ENCODE measurements at regions not wholly inside any gene's neighbourhood (a gene's known extent, or its start where the extent isn't known, plus 50 kb on each side); places are given as distances from the start of the nearest gene placed in this dataset.
"Not testable (repeated sequence)": the region's sequence is repeated elsewhere in the genome, so short reads cannot be mapped to it uniquely, and the experiment has no call there.

GRCh38 chr2:103179798-103180197 is 418.0 kb downstream of the TMEM182 start:
- Mint-ChIP-seq H3K4me3 (no peak overlapping the region), H3K9me3 (no peaks in the 10 kb centered on the region), H3K27ac (no peak overlapping the region), H3K27me3 (ENCODE audit: insufficient read depth) (peaks cover 3% of the 10 kb centered on the region), H3K36me3 (ENCODE audit: low read depth) (no peaks in the 10 kb centered on the region), H3K4me1 (ENCODE audit: low read depth) (no peaks in the 10 kb centered on the region)
- no peak for DNase-seq (ENCODE audit: low spot score)
- intact Hi-C loops (cut with micrococcal nuclease), result no loop called here

DNA sequence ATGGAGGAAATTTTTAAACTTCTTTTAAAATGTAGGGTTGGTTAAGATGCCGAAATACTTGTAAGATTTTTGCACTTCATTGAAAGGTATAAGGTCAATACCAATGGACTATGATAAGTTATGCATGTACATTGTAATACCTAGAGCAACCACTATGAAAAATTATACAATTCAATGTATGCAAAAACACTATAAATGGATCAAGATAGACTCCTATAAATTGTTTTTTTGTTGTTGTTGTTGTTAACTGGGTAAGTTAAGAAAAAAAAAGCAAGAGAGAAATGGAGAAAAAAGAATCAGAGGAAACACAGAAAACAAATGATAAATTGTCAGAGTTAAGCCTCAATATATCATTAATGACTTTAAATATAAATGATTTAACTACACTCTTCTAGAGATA is 421.2 kb downstream of the TMEM182 start:
- no peaks in the 10 kb centered on the region for H3K36me3 Mint-ChIP-seq (ENCODE audit: low read depth)
- no peak overlapping the region for H3K27ac Mint-ChIP-seq
- DNase-seq (ENCODE audit: low spot score), result no peak
- intact Hi-C loops (cut with micrococcal nuclease), result no loop called here
- no peaks in the 10 kb centered on the region for H3K9me3 Mint-ChIP-seq
- H3K27me3 Mint-ChIP-seq (ENCODE audit: insufficient read depth), result no peaks in the 10 kb centered on the region
- no peak overlapping the region for H3K4me3 Mint-ChIP-seq
- H3K4me1 Mint-ChIP-seq (ENCODE audit: low read depth), result no peaks in the 10 kb centered on the region

DNA sequence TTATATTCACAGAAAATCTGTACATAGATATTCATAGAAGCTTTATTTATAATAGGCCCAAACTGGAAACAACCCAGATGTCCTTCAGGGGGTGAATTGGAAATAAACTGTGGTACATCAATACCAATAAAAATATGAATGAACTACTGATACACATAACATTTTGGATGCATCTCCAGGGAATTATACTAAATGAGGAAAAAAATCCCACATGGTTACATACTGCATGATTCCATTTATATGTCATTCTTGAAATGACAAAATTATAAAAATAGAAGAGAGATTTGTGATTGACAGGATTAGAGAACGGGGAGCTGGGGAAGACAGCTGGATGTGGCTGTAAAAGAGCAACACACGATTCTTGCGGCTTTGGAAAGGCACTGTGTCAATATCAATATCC is 435.0 kb downstream of the TMEM182 start:
- Mint-ChIP-seq H3K9me3 (no peaks in the 10 kb centered on the region), H3K36me3 (ENCODE audit: low read depth) (no peaks in the 10 kb centered on the region), H3K4me3 (no peak overlapping the region), H3K4me1 (ENCODE audit: low read depth) (no peaks in the 10 kb centered on the region), H3K27ac (no peak overlapping the region), H3K27me3 (ENCODE audit: insufficient read depth) (no peaks in the 10 kb centered on the region)
- DNase-seq (ENCODE audit: low spot score), result no peak
- intact Hi-C loops (cut with micrococcal nuclease), result no loop called here

- H3K36me3 Mint-ChIP-seq (ENCODE audit: low read depth); H3K4me3 Mint-ChIP-seq; H3K9me3 Mint-ChIP-seq; H3K4me1 Mint-ChIP-seq (ENCODE audit: low read depth); H3K27ac Mint-ChIP-seq; H3K27me3 Mint-ChIP-seq (ENCODE audit: insufficient read depth); DNase-seq (ENCODE audit: low spot score); intact Hi-C loops (cut with micrococcal nuclease): not testable (repeated sequence)
Measured at GRCh38 chr2:103200774-103201173, 438.9 kb downstream of the TMEM182 start.

DNA sequence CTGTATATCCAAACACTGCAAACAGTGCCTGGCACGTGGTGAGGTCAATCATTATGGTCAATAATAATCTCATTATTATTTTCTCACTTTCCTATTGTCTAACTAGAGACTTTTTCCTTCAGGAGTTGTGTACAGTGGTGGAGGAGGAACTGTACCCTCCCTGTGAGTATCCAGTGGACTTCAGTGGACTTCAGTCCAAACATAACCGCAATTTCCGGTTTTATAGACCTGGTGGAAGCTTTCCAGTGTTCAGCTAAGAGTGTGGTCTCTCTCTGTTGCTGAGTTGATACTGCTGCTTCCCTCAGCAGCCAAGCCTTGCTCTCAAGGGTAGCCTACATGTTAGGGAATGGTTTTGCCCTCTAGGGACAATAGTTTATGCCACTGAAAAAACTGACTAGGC is 447.1 kb downstream of the TMEM182 start:
- Mint-ChIP-seq H3K9me3 (no peaks in the 10 kb centered on the region), H3K4me1 (ENCODE audit: low read depth) (no peaks in the 10 kb centered on the region), H3K36me3 (ENCODE audit: low read depth) (no peaks in the 10 kb centered on the region), H3K4me3 (no peak overlapping the region), H3K27ac (no peak overlapping the region), H3K27me3 (ENCODE audit: insufficient read depth) (no peaks in the 10 kb centered on the region)
- no peak for DNase-seq (ENCODE audit: low spot score)
- intact Hi-C loops (cut with micrococcal nuclease), result no loop called here

- H3K9me3 Mint-ChIP-seq, result no peaks in the 10 kb centered on the region
- H3K27ac Mint-ChIP-seq, result no peak overlapping the region
- no peak overlapping the region for H3K4me3 Mint-ChIP-seq
- no peaks in the 10 kb centered on the region for H3K36me3 Mint-ChIP-seq (ENCODE audit: low read depth)
- H3K27me3 Mint-ChIP-seq (ENCODE audit: insufficient read depth), result no peaks in the 10 kb centered on the region
- H3K4me1 Mint-ChIP-seq (ENCODE audit: low read depth), result no peaks in the 10 kb centered on the region
- DNase-seq (ENCODE audit: low spot score), result no peak
- intact Hi-C loops (cut with micrococcal nuclease), result no loop called here
Measured at GRCh38 chr2:103213028-103213542, 451.3 kb downstream of the TMEM182 start.

DNA sequence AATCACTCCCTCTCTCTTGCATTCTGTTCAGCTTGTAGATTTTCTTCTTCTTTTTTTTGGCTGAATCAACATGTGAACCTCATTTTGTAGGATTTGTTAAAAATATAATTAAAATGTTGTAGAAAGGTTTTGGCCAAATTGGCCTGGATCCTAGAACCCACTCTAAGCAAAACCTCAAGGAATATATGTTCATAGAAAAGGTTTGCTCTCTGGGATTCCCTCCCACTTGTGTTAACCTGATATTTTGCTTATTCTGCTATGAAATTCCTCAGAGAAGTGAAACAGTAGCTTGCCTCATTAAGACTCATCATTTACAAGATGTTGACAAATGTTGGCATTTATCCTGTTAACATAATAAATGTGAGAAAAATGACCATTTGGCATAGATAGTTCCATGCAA is 456.7 kb downstream of the TMEM182 start:
- Mint-ChIP-seq H3K4me3 (no peak overlapping the region), H3K9me3 (peaks cover 3% of the 10 kb centered on the region), H3K4me1 (ENCODE audit: low read depth) (no peaks in the 10 kb centered on the region), H3K27ac (no peak overlapping the region), H3K36me3 (ENCODE audit: low read depth) (no peaks in the 10 kb centered on the region), H3K27me3 (ENCODE audit: insufficient read depth) (no peaks in the 10 kb centered on the region)
- intact Hi-C loops (cut with micrococcal nuclease), result no loop called here
- DNase-seq (ENCODE audit: low spot score), result no peak

GRCh38 chr2:103219398-103219797 is 457.6 kb downstream of the TMEM182 start:
- no peak for DNase-seq (ENCODE audit: low spot score)
- no peaks in the 10 kb centered on the region for H3K36me3 Mint-ChIP-seq (ENCODE audit: low read depth)
- no peaks in the 10 kb centered on the region for H3K27me3 Mint-ChIP-seq (ENCODE audit: insufficient read depth)
- H3K27ac Mint-ChIP-seq, result no peak overlapping the region
- no peak overlapping the region for H3K4me3 Mint-ChIP-seq
- intact Hi-C loops (cut with micrococcal nuclease), result no loop called here
- no peaks in the 10 kb centered on the region for H3K4me1 Mint-ChIP-seq (ENCODE audit: low read depth)
- peaks cover 3% of the 10 kb centered on the region for H3K9me3 Mint-ChIP-seq

- Mint-ChIP-seq H3K4me3 (no peak overlapping the region), H3K36me3 (ENCODE audit: low read depth) (no peaks in the 10 kb centered on the region), H3K9me3 (peaks cover 3% of the 10 kb centered on the region), H3K27me3 (ENCODE audit: insufficient read depth) (no peaks in the 10 kb centered on the region), H3K27ac (no peak overlapping the region), H3K4me1 (ENCODE audit: low read depth) (no peaks in the 10 kb centered on the region)
- DNase-seq (ENCODE audit: low spot score), result no peak
- intact Hi-C loops (cut with micrococcal nuclease), result no loop called here
Measured at GRCh38 chr2:103222969-103223368, 461.1 kb downstream of the TMEM182 start.

- no peak for DNase-seq (ENCODE audit: low spot score)
- intact Hi-C loops (cut with micrococcal nuclease), result no loop called here
- Mint-ChIP-seq H3K27me3 (ENCODE audit: insufficient read depth) (no peaks in the 10 kb centered on the region), H3K9me3 (no peaks in the 10 kb centered on the region), H3K36me3 (ENCODE audit: low read depth) (no peaks in the 10 kb centered on the region), H3K4me3 (no peak overlapping the region), H3K27ac (no peak overlapping the region), H3K4me1 (ENCODE audit: low read depth) (no peaks in the 10 kb centered on the region)
Measured at GRCh38 chr2:103230796-103231195, 469.0 kb downstream of the TMEM182 start.

DNA sequence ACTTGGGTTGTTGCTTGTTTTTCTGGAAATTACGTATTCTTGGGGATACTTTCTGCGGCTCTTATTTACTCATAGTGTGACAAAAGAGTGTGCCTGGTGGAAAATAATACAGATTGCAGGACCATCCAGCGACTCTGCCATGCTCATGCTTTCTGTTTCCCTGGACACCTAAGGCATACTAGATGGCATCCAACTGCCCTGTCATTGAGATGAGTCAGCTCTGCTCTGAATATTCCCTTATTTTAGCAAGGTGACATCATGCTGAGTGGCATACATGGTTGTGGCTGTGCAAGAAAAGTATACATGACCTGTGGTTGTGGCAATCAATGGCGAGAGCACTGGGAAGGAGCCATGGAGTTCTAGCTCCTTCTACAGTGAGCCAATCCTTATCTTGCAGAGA is 471.0 kb downstream of the TMEM182 start:
- H3K36me3 Mint-ChIP-seq (ENCODE audit: low read depth), result no peaks in the 10 kb centered on the region
- H3K9me3 Mint-ChIP-seq, result no peaks in the 10 kb centered on the region
- no peak for DNase-seq (ENCODE audit: low spot score)
- no peaks in the 10 kb centered on the region for H3K27me3 Mint-ChIP-seq (ENCODE audit: insufficient read depth)
- intact Hi-C loops (cut with micrococcal nuclease), result no loop called here
- no peak overlapping the region for H3K27ac Mint-ChIP-seq
- no peak overlapping the region for H3K4me3 Mint-ChIP-seq
- no peaks in the 10 kb centered on the region for H3K4me1 Mint-ChIP-seq (ENCODE audit: low read depth)

- no peak for DNase-seq (ENCODE audit: low spot score)
- intact Hi-C loops (cut with micrococcal nuclease), result no loop called here
- Mint-ChIP-seq H3K36me3 (ENCODE audit: low read depth) (no peaks in the 10 kb centered on the region), H3K27ac (no peak overlapping the region), H3K4me1 (ENCODE audit: low read depth) (no peaks in the 10 kb centered on the region), H3K27me3 (ENCODE audit: insufficient read depth) (no peaks in the 10 kb centered on the region), H3K9me3 (no peaks in the 10 kb centered on the region), H3K4me3 (no peak overlapping the region)
Measured at GRCh38 chr2:103233691-103234090, 471.9 kb downstream of the TMEM182 start.

- no peak for DNase-seq (ENCODE audit: low spot score)
- Mint-ChIP-seq H3K4me3 (no peak overlapping the region), H3K4me1 (ENCODE audit: low read depth) (no peaks in the 10 kb centered on the region), H3K27me3 (ENCODE audit: insufficient read depth) (no peaks in the 10 kb centered on the region), H3K36me3 (ENCODE audit: low read depth) (no peaks in the 10 kb centered on the region), H3K9me3 (no peaks in the 10 kb centered on the region), H3K27ac (no peak overlapping the region)
- intact Hi-C loops (cut with micrococcal nuclease), result no loop called here
Measured at GRCh38 chr2:103235283-103235682, 473.5 kb downstream of the TMEM182 start.

DNA sequence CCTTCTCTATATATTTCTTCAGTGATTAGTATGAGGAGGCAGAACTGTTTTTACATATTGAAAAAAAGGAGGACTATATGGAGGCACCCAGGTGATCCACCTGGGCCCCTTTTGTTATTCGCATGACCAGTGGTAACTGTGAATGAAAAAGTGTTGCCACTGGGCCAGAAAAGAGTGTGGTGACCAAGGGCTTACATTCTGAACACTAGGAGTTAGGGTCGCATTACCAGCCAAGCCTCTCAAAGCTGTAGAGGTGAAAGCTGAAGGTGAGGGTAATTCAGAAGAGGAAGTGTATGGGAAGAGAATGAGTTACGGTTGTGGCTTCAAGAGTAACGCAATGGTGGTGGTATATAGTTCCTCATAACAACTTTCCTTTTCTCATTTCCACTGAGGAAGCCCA is 487.6 kb downstream of the TMEM182 start:
- no peaks in the 10 kb centered on the region for H3K4me1 Mint-ChIP-seq (ENCODE audit: low read depth)
- DNase-seq (ENCODE audit: low spot score), result no peak
- H3K9me3 Mint-ChIP-seq, result no peaks in the 10 kb centered on the region
- no peaks in the 10 kb centered on the region for H3K36me3 Mint-ChIP-seq (ENCODE audit: low read depth)
- intact Hi-C loops (cut with micrococcal nuclease), result no loop called here
- no peak overlapping the region for H3K4me3 Mint-ChIP-seq
- H3K27ac Mint-ChIP-seq, result no peak overlapping the region
- no peaks in the 10 kb centered on the region for H3K27me3 Mint-ChIP-seq (ENCODE audit: insufficient read depth)

All from activated T-helper 1 cell treated with anti-CD3 and anti-CD28 coated beads, Interleukin-12 subunit alpha, Interleukin-12 subunit beta, Interleukin-2, Interleukin-4 antibody, amounts not matched to agents 30 ng/mL and 10 ng/mL and 1 ng/mL, durations not matched to agents 14 hours and 24 hours and 36 hours (primary cell).